ENCODE measurements at regions not wholly inside any gene's neighbourhood (a gene's known extent, or its start where the extent isn't known, plus 50 kb on each side); places are given as distances from the start of the nearest gene placed in this dataset.
A peak's percentile ranks its signal among the peaks of the same experiment; 100 is the strongest.

DNA sequence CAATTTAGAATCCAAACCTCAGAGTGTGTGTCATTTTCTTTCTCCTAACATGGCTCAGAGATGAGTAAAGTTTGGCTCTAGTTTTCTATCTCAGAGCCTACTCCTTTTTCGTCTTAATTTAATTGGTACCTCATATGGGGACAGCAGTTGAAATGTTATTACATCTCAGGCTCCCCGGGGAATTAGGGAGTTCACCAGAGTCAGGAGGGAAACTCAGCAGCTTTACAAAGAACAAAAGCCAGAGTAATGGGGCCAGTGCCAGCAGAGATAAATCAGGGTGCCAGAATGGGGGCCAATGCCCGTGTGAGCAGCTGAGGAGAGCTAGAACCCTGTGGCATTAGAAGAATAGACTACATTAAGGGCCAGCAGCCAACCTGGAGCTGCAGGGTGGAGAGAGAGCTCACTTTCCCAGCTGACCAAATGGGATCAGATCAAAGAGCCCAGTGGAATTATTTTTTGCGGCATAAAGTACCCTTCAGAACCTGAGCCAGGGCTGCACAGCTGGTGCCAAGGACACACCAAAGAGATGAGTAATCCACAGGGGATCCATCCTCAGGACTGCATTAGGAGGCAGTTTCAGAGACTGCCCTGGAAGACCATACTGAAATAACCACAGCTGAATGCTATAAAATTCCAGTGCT lies 207.1 kb upstream of the DKK2 start:
- in situ Hi-C loops (cut with HindIII; ENCODE audit: low sequenced_read_pairs) = no loop called here
- DNase-seq (ENCODE audit: low read depth) = peak; percentile 16
- no peak for TF ChIP-seq CTCF (IDR thresholded peaks at IDR 0.05; ENCODE audit: low read depth, low read length, missing control alignments)
- H3K4me3 ChIP-seq (ENCODE audit: low read depth, low read length) = no peak overlapping the region

DNA sequence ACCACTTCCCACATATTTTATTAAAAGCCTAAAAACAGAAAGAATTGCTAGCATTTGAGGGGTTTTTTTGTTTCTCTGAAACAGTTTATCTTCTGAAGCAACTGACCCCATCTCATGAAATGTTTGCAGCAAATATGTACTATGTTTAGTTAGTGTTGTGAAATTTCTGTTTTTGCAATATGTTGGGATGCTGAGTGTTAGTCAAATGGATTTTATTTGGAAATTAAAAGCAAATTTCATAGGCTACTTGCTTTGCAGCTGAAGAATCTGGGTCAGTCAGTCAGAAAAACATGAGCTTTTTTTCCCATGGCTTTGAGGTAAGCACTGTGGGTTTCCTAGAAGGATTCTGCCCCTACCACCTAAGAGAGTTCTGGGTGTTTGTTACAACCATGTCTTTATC lies 184.9 kb upstream of the DKK2 start:
- in situ Hi-C loops (cut with HindIII; ENCODE audit: low sequenced_read_pairs) = no loop called here
- no peak for DNase-seq (ENCODE audit: low read depth)
- H3K4me3 ChIP-seq (ENCODE audit: low read depth, low read length) = no peak overlapping the region
- no peak for TF ChIP-seq CTCF (IDR thresholded peaks at IDR 0.05; ENCODE audit: low read depth, low read length, missing control alignments)

GRCh38 chr4:107219681-107220080 lies 183.6 kb upstream of the DKK2 start:
- no peak for TF ChIP-seq CTCF (IDR thresholded peaks at IDR 0.05; ENCODE audit: low read depth, low read length, missing control alignments)
- H3K4me3 ChIP-seq (ENCODE audit: low read depth, low read length) = no peak overlapping the region
- in situ Hi-C loops (cut with HindIII; ENCODE audit: low sequenced_read_pairs) = no loop called here
- DNase-seq (ENCODE audit: low read depth) = no peak

DNA sequence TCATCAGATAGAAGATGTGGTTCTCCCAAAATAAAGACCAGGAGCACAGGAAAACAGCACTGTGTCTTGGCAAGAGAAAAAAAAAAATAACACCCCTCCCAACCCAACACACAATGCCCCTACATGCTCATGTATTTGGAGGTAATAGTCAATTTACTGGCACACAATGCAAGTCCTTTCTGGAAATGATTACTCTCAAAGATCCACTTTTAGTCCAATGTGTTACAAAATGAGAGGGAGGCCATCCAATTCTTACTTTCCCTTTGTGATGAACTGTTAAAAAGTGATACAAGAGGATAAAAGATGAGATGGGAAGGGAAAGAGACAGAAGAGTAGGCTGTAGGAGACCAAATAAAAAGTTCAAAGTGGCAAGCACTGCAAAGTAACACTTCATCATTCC lies 180.3 kb upstream of the DKK2 start:
- DNase-seq (ENCODE audit: low read depth) = no peak
- TF ChIP-seq CTCF (IDR thresholded peaks at IDR 0.05; ENCODE audit: low read depth, low read length, missing control alignments) = no peak
- in situ Hi-C loops (cut with HindIII; ENCODE audit: low sequenced_read_pairs) = no loop called here
- no peak overlapping the region for H3K4me3 ChIP-seq (ENCODE audit: low read depth, low read length)

- H3K4me3 ChIP-seq (ENCODE audit: low read depth, low read length) = no peak overlapping the region
- no peak for TF ChIP-seq CTCF (IDR thresholded peaks at IDR 0.05; ENCODE audit: low read depth, low read length, missing control alignments)
- DNase-seq (ENCODE audit: low read depth) = no peak
- in situ Hi-C loops (cut with HindIII; ENCODE audit: low sequenced_read_pairs) = no loop called here
These were observed 179.1 kb upstream of the DKK2 start for GRCh38 chr4:107215222-107215621.

GRCh38 chr4:107213880-107214279 lies 177.8 kb upstream of the DKK2 start:
- in situ Hi-C loops (cut with HindIII; ENCODE audit: low sequenced_read_pairs) = no loop called here
- no peak for TF ChIP-seq CTCF (IDR thresholded peaks at IDR 0.05; ENCODE audit: low read depth, low read length, missing control alignments)
- H3K4me3 ChIP-seq (ENCODE audit: low read depth, low read length) = no peak overlapping the region
- DNase-seq (ENCODE audit: low read depth) = no peak
